DLD1 (cell line): ENCODE measurements at regions not wholly inside any gene's neighbourhood (a gene's known extent, or its start where the extent isn't known, plus 50 kb on each side); places are given as distances from the start of the nearest gene placed in this dataset.
"Not testable (repeated sequence)": the region's sequence is repeated elsewhere in the genome, so short reads cannot be mapped to it uniquely, and the experiment has no call there.

Experiments used
- in situ Hi-C: cut with HindIII; loops from 2 replicates; pipeline ENCODE4 v1.10.0; 2017; ENCODE audit warnings: low sequenced_read_pairs

- in situ Hi-C loops: loop anchor here (25.0 kb wide), 1 partner anchor 351 kb away; the partner anchor contains the start of gene IRF2BP2
These were observed 165.3 kb downstream of the TOMM20 start for GRCh38 chr1:234963180-234963903.

- in situ Hi-C loops: loop anchor here (25.0 kb wide), 1 partner anchor 350 kb away; the partner anchor contains the start of gene IRF2BP2
These were observed 166.2 kb downstream of the TOMM20 start for GRCh38 chr1:234962340-234962989.

- in situ Hi-C loops: loop anchor here (25.0 kb wide), 1 partner anchor 349 kb away; the partner anchor contains the start of gene IRF2BP2
These were observed 166.9 kb downstream of the TOMM20 start for GRCh38 chr1:234961456-234962339.

GRCh38 chr1:234960722-234961455 lies 167.7 kb downstream of the TOMM20 start:
- in situ Hi-C loops: loop anchor here (25.0 kb wide), 1 partner anchor 349 kb away; the partner anchor contains the start of gene IRF2BP2

GRCh38 chr1:234958706-234959657 lies 169.7 kb downstream of the TOMM20 start:
- in situ Hi-C loops: loop anchor here (5.0 to 25.0 kb wide), 2 partner anchors 113 to 347 kb away; partner anchors contain the start of gene IRF2BP2

GRCh38 chr1:234958066-234958705 lies 170.5 kb downstream of the TOMM20 start:
- in situ Hi-C loops: loop anchor here (5.0 to 25.0 kb wide), 2 partner anchors 114 to 346 kb away; partner anchors contain the start of gene IRF2BP2

- in situ Hi-C loops: loop anchor here (5.0 to 25.0 kb wide), 2 partner anchors 115 to 345 kb away; partner anchors contain the start of gene IRF2BP2
These were observed 171.1 kb downstream of the TOMM20 start for GRCh38 chr1:234957330-234958065.

GRCh38 chr1:234956821-234957329 lies 171.8 kb downstream of the TOMM20 start:
- in situ Hi-C loops: loop anchor here (5.0 to 25.0 kb wide), 2 partner anchors 115 to 345 kb away; partner anchors contain the start of gene IRF2BP2

GRCh38 chr1:234955107-234955731 lies 173.4 kb downstream of the TOMM20 start:
- in situ Hi-C loops: loop anchor here (5.0 to 25.0 kb wide), 2 partner anchors 117 to 343 kb away; partner anchors contain the start of gene IRF2BP2

GRCh38 chr1:234954613-234955012 lies 174.0 kb downstream of the TOMM20 start:
- in situ Hi-C loops: loop anchor here (5.0 to 25.0 kb wide), 2 partner anchors 118 to 342 kb away; partner anchors contain the start of gene IRF2BP2

- in situ Hi-C loops: loop anchor here (25.0 kb wide), 1 partner anchor 342 kb away; the partner anchor contains the start of gene IRF2BP2
These were observed 174.8 kb downstream of the TOMM20 start for GRCh38 chr1:234953655-234954405.

- in situ Hi-C loops: loop anchor here (25.0 kb wide), 1 partner anchor 338 kb away; the partner anchor contains the start of gene IRF2BP2
These were observed 178.0 kb downstream of the TOMM20 start for GRCh38 chr1:234950598-234950997.

GRCh38 chr1:234949528-234949927 lies 179.1 kb downstream of the TOMM20 start:
- in situ Hi-C loops: not testable (repeated sequence)

- in situ Hi-C loops: no loop called here
These were observed 183.9 kb downstream of the TOMM20 start for GRCh38 chr1:234944439-234945344.

GRCh38 chr1:234943836-234944402 lies 184.7 kb downstream of the TOMM20 start:
- in situ Hi-C loops: no loop called here
